Skeletal muscle satellite cell (primary cell): ENCODE measurements at regions not wholly inside any gene's neighbourhood (a gene's known extent, or its start where the extent isn't known, plus 50 kb on each side); places are given as distances from the start of the nearest gene placed in this dataset.

ENCODE experiments used
- H3K27me3 ChIP-seq: 2 replicates; pipeline ENCODE4 v1.7.0; 2013; ENCODE audit warnings: low read length; ENCODE audit not compliant: control insufficient read depth, insufficient read depth
- H3K36me3 ChIP-seq: 2 replicates; pipeline ENCODE4 v1.7.0; 2013; ENCODE audit warnings: mild to moderate bottlenecking, control low read depth, low read length; ENCODE audit not compliant: insufficient read depth
- H3K4me1 ChIP-seq: 2 replicates; pipeline ENCODE4 v1.7.0; 2013; ENCODE audit warnings: low read length; ENCODE audit not compliant: control insufficient read depth, insufficient read depth
- H3K4me2 ChIP-seq: 2 replicates; pipeline ENCODE4 v1.7.0; 2013; ENCODE audit warnings: mild to moderate bottlenecking, low read length
- H3K4me3 ChIP-seq: 2 replicates; pipeline ENCODE4 v1.7.0; 2013; ENCODE audit warnings: low read length
- H3K9ac ChIP-seq: 2 replicates; pipeline ENCODE4 v1.7.0; 2013; ENCODE audit warnings: mild to moderate bottlenecking, low read depth, low read length, moderate library complexity
- H3K9me3 ChIP-seq: replicated peaks from 2 replicates; pipeline ENCODE4 v1.7.0; 2013; ENCODE audit warnings: mild to moderate bottlenecking, control low read depth, low read length

DNA sequence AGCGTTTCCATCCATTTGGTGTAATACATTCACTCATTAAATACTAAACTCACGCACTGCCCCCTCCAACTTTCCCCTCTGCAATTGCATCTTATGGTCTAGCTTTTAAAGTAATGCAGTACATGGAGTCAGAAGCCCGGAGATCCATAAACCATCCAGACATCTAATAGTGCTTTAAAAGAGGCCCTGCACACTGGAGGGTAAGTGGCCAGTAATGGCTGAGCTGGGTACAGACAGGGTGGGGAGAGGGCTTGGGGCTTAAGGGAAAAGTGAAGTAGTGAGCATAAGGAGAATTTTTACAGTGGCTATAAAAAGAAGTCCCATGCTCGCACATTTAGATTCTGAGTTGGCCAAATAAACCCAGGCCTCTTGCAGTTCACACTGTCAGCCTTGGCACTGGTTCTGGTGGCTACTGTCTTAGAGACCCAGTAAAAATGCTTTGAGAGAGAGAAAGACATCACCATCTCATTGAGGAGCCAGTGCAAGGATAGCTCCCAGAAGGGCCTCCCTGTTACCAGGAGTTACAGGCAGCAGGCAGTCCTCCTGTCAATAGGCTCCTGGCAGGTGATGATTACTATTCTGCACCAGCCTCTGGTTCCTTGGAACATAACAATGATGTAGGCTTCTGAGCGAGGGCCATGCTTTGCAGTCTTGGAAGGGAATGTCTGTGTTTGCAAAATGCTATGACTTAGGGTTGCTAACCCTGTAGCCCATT lies 112.6 kb upstream of the NEO1 start:
- H3K4me3 ChIP-seq, result no peak overlapping the region
- H3K4me2 ChIP-seq, result no peak overlapping the region
- no peaks in the 10 kb centered on the region for H3K36me3 ChIP-seq
- no peak overlapping the region for H3K9ac ChIP-seq
- no peaks in the 10 kb centered on the region for H3K4me1 ChIP-seq
- peaks cover 20% of the 10 kb centered on the region for H3K27me3 ChIP-seq
- H3K9me3 ChIP-seq, result no peaks in the 10 kb centered on the region

DNA sequence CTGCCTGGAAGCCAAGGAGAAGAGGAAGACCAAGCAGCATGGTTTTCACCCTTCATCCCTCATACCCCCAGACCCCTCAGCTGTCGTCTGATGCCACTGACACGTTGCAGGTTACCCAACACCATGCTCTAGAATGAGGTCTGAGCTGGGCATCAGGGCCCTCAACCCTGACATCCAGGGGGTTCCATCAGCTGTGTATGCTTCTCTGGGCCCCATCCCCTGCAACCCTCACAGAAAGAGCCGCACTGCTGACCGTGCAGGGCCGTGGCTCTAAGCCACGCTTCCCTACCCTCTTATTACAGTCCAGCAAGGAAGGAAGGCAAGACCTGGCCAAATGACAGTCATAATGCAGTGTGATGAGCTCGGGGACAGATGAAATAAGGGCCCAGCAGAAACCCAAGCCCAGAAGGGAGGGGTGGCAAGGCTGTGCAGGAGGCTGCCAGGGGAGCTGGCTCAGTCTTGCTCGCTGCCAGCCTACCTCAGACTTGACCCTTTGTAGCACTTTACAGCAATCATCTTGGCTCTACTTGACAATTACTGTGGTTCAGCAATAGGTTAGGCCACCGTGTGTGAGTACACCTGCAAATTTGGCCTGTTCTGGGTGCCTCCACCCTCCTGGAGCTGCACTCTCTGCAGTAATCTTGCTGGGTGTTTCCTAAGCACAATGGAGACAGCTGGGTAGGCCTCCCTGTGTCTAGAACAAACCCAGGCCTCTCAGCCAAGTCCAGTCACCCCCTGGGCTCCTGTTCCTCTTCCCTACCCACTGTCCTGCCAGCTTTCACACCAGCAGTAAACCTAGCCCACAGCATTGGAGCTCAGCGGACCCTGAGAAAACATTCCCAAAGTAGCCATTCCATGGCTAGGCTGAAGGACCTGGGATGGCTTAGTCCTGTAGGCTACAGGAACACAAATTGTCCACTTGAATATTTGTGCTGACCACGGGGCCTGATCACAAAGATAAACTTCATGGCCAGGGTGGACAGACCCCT lies 115.3 kb upstream of the NEO1 start:
- Histone ChIP-seq H3K27me3 (peaks cover 9% of the 10 kb centered on the region), H3K36me3 (no peaks in the 10 kb centered on the region), H3K9me3 (no peaks in the 10 kb centered on the region), H3K4me1 (no peaks in the 10 kb centered on the region), H3K4me2 (no peak overlapping the region), H3K9ac (no peak overlapping the region), H3K4me3 (no peak overlapping the region)

DNA sequence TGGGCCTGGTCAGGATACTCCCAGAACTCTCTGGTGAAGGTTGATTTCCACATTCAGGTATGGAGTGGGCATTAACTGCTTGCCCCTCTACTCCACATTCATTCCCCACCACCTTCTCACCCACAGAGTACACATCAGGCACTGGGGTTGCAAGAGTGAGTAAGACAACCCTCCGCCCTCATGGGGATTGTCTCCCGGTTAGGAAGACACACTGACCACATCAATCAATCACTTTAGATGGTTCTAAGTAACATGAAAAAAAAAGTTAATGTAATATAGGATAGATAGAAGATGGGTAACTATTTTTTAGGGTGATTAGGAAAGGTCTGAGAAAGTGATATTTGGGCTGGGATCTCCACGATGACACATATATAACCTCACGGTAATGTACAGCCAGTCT lies 116.0 kb upstream of the NEO1 start:
- no peaks in the 10 kb centered on the region for H3K36me3 ChIP-seq
- peaks cover 5% of the 10 kb centered on the region for H3K27me3 ChIP-seq
- no peaks in the 10 kb centered on the region for H3K4me1 ChIP-seq
- no peak overlapping the region for H3K4me3 ChIP-seq
- no peak overlapping the region for H3K9ac ChIP-seq
- H3K4me2 ChIP-seq, result no peak overlapping the region
- no peaks in the 10 kb centered on the region for H3K9me3 ChIP-seq

DNA sequence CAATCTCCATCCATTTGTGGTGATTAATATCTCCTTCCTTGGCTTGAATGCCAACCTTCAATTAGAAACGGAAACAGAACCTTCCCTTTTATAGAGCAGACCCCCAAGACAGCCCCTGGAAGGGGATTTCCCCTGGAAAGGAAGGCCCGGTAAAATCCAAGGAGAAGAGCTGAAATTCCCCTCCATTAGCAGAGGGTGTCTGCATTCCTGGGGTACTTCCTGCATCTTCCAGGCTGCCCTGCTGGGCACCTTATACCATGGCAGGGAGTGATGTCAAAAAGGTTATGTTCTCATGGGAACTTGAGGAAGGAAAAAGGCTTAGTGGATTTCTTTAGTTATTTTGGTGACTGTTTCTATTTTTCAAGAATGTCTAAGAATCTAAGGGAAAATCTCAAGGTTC lies 116.7 kb upstream of the NEO1 start:
- Histone ChIP-seq H3K4me2 (no peak overlapping the region), H3K4me3 (no peak overlapping the region), H3K9ac (no peak overlapping the region), H3K4me1 (no peaks in the 10 kb centered on the region), H3K36me3 (no peaks in the 10 kb centered on the region), H3K27me3 (peaks cover 5% of the 10 kb centered on the region), H3K9me3 (no peaks in the 10 kb centered on the region)

DNA sequence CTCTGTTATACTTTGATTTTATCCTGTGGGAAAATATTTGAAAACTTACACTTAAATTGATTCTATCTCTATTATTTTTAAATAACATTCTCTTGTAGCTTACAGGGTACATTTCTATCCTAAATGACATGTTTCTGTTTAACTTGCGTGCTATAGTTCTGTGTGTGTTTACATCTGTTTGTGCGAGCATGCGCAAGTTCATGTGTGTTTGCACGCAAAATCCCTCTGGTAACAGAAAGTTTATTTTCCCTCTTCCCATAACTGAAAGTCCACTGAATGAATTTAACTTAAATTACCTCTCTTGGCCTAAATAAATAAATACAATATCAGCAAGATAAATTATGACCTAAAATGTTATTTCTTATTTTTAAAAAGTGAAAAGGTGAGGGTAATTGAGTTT lies 117.3 kb upstream of the NEO1 start:
- Histone ChIP-seq H3K9ac (no peak overlapping the region), H3K36me3 (no peaks in the 10 kb centered on the region), H3K4me2 (no peak overlapping the region), H3K4me1 (no peaks in the 10 kb centered on the region), H3K4me3 (no peak overlapping the region), H3K9me3 (no peaks in the 10 kb centered on the region), H3K27me3 (peaks cover 5% of the 10 kb centered on the region)

DNA sequence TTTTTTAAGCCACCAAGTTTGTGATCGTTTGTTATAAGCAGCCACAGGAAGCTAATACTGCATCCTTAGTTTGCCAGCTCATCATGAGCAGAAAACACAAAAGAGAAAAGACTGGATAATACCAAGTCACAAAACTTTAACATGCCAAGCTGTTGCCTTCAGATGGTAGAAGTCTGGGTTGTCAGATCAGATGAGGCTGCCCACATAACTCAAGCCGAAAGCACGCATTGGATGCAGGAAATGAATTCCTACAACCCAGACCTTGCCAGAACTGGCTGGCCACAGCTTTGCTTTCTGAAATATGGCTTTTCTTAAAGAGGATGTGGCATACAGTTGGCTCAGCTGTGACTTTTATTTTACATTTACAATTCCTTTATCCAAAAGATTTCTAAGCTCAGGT lies 118.3 kb upstream of the NEO1 start:
- Histone ChIP-seq H3K4me2 (peak overlapping the region; percentile 6), H3K27me3 (peaks cover 5% of the 10 kb centered on the region), H3K9me3 (no peaks in the 10 kb centered on the region), H3K9ac (no peak overlapping the region), H3K4me1 (no peaks in the 10 kb centered on the region), H3K4me3 (no peak overlapping the region), H3K36me3 (no peaks in the 10 kb centered on the region)

DNA sequence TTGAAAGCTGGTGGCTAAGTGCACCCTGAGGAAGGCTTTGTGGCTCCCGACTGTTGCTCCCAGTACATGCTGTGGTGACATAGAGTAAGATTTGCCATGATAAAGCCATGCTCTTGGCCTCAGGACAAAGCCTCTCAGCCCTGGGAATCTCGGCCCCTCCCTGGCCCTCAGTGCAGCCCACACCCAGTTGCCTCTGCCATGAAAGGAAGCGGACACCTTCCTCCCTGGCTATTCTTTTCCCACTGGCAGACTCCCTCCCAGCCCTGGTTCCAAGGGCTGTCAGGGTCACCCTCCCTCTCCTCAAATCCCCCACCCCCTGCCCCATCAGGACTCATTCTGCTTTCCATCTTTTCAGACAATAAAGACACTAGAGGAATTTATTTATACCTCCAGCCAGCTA lies 119.8 kb upstream of the NEO1 start:
- Histone ChIP-seq H3K27me3 (peaks cover 12% of the 10 kb centered on the region), H3K9ac (no peak overlapping the region), H3K4me1 (no peaks in the 10 kb centered on the region), H3K36me3 (no peaks in the 10 kb centered on the region), H3K9me3 (no peaks in the 10 kb centered on the region), H3K4me2 (no peak overlapping the region), H3K4me3 (no peak overlapping the region)

DNA sequence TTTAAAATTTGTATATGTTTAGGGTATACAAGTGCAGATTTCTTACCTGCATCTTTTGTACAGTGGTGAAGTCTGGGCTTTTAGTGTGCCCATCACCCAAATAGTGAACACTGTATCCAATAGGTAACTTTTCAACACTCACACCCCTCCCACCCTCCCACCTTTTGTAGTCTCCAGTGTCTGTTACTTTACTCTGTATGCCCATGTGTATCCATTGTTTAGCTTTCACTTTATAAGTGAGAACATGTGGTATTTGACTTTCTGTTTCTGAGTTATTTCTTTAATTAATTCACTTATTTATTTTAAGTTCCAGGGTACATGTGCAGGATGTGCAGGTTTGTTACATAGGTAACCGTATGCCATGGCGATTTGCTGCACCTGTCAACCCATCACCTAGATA lies 124.8 kb upstream of the NEO1 start:
- no peak overlapping the region for H3K9ac ChIP-seq
- no peak overlapping the region for H3K4me2 ChIP-seq
- H3K4me3 ChIP-seq, result no peak overlapping the region
- no peaks in the 10 kb centered on the region for H3K9me3 ChIP-seq
- no peaks in the 10 kb centered on the region for H3K36me3 ChIP-seq
- H3K27me3 ChIP-seq, result peaks cover 7% of the 10 kb centered on the region
- no peaks in the 10 kb centered on the region for H3K4me1 ChIP-seq

DNA sequence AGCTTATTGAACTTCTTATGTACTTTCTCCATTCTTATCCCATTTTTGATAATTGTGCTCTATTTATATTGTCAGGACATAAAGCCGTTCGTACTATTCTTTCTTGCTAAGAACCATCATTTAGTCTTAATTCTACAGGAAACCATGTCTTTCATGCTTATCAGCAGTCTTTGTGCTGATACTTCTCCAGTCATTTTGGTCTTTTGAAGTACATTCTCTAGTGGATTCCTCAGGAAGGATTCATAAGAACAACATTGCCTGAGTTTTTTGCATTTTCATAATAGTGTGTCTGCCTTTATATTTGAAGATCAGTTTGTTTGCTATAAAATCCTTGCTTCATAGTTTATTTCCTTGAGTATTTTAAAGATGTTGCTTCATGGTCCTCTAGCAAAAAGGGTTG lies 126.6 kb upstream of the NEO1 start:
- Histone ChIP-seq H3K4me3 (no peak overlapping the region), H3K36me3 (no peaks in the 10 kb centered on the region), H3K9me3 (no peaks in the 10 kb centered on the region), H3K4me2 (no peak overlapping the region), H3K27me3 (peaks cover 14% of the 10 kb centered on the region), H3K9ac (no peak overlapping the region), H3K4me1 (no peaks in the 10 kb centered on the region)

DNA sequence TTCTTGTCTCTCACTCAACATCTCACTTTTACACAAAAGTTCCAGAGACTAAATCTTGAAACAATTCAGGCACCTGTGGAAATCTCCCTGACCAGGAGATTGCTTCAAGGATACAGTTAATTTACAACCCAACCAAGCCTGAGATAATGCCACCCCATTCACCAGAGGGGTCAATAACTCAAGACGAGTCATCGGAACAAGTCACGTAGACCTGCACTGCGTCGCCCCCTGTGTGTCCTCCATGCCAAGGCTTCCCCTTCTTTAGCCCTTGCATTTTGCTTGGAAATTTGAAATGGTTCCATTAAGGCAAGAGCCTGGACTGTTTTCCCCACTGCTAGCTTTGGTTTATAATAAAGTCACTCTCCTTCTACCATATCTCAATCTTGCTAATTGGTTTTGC lies 129.0 kb upstream of the NEO1 start:
- H3K4me1 ChIP-seq, result no peaks in the 10 kb centered on the region
- H3K9ac ChIP-seq, result no peak overlapping the region
- no peaks in the 10 kb centered on the region for H3K9me3 ChIP-seq
- H3K36me3 ChIP-seq, result no peaks in the 10 kb centered on the region
- H3K4me3 ChIP-seq, result no peak overlapping the region
- no peak overlapping the region for H3K4me2 ChIP-seq
- H3K27me3 ChIP-seq, result peaks cover 7% of the 10 kb centered on the region

DNA sequence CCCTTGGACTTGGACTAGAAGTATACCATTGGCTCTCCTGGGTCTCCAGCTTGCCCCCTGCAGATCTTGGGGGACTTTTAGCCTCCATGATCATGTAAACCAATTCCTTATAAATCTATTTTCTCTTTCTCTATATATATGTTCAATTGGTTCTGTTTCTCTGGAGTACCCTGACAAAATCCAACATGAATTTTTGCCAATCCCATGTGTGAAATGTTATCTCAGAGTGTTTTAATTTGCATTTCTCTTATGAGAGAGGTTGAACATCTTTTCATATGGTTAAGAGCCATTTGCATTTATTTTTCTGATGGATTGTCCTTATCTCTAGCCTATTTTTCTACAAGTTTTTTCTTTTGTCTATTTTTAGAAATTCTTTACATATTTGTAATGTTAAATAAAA lies 131.7 kb upstream of the NEO1 start:
- no peak overlapping the region for H3K4me3 ChIP-seq
- H3K27me3 ChIP-seq, result peaks cover 7% of the 10 kb centered on the region
- no peak overlapping the region for H3K4me2 ChIP-seq
- no peaks in the 10 kb centered on the region for H3K4me1 ChIP-seq
- no peaks in the 10 kb centered on the region for H3K36me3 ChIP-seq
- H3K9ac ChIP-seq, result no peak overlapping the region
- H3K9me3 ChIP-seq, result no peaks in the 10 kb centered on the region
